Activated naive CD4-positive, alpha-beta T cell treated with anti-CD3 and anti-CD28 coated beads for 36 hours (primary cell): ENCODE measurements at regions not wholly inside any gene's neighbourhood (a gene's known extent, or its start where the extent isn't known, plus 50 kb on each side); places are given as distances from the start of the nearest gene placed in this dataset.
A peak's percentile ranks its signal among the peaks of the same experiment; 100 is the strongest.

Source experiments
- CTCF ChIA-PET: fragments of 350-600 bp; sonication (Branson Sonifier 250); formaldehyde crosslinking; loops from one replicate; lab custom pipeline; 2021; ENCODE audit warnings: antibody characterized with exemption; lab: Charles Lee
- DNase-seq: peaks from one replicate; pipeline ENCODE4 v3.0.0-alpha.2; 2020
- H3K27ac Mint-ChIP-seq: one replicate; pipeline ENCODE4 v1.8.0; 2021; ENCODE audit warnings: mild to moderate bottlenecking, mixed read lengths
- H3K27me3 Mint-ChIP-seq: one replicate; pipeline ENCODE4 v1.8.0; 2021; ENCODE audit warnings: low read depth, mixed read lengths
- H3K36me3 Mint-ChIP-seq: one replicate; pipeline ENCODE4 v1.8.0; 2021; ENCODE audit warnings: low read depth, mixed read lengths
- H3K4me1 Mint-ChIP-seq: one replicate; pipeline ENCODE4 v1.8.0; 2021; ENCODE audit warnings: low read depth, mixed read lengths
- H3K4me3 Mint-ChIP-seq: one replicate; pipeline ENCODE4 v1.8.0; 2021; ENCODE audit warnings: mild to moderate bottlenecking, moderate library complexity, mixed read lengths
- H3K9me3 Mint-ChIP-seq: one replicate; pipeline ENCODE4 v1.8.0; 2021; ENCODE audit warnings: mixed read lengths
- intact Hi-C: fragments of 100-400 bp; cut with micrococcal nuclease; formaldehyde crosslinking; loops from one replicate; pipeline ENCODE4 v1.15.1; 2023

DNA sequence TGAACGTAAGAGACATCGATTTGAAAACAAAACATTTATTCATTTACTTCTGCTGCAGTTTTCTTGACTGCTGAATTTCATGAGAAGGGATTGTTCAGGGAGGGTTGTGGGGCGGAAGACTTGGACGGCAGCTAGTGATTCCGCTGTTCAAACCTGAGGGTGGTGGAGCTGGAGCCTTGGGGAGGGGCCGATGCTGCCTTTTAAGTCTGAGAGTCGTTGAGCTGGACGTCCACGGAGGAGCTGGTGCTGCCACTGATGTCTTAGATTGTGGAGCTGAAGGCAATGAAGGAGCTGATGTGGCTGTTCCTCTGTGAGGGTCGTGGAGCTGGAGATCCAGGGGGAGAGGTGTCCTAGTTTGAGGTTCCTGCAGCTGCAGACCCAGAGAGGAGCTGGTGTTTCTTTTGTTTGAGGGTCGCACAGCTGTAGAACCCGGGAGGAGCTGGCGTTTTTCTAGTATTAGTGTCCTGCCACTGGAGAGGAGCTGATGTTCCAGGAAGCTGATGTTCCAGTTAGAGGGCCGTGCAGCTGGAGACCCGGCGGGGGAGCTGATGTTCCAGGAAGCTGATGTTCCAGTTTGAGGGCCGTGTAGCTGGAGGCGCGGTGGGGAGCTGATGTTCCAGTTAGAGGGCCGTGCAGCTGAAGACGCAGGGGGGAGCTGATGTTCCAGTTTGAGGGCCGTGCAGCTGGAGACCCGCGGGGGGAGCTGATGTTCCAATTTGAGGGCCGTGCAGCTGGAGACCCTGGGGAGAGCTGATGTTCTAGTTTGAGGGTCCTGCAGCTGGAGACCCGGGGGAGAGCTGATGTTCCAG lies 150.9 kb downstream of the RTP5 start:
- Mint-ChIP-seq H3K9me3 (peaks cover 19% of the 10 kb centered on the region), H3K4me1 (no peaks in the 10 kb centered on the region), H3K27me3 (no peaks in the 10 kb centered on the region), H3K4me3 (no peak overlapping the region), H3K36me3 (peaks cover 18% of the 10 kb centered on the region), H3K27ac (no peak overlapping the region)
- intact Hi-C loops = no loop called here
- CTCF ChIA-PET = interaction anchor here (0.6 kb wide), 1 partner anchor 70 kb away, joined by 3 read pairs; no protein-coding TSS in a partner anchor
- DNase-seq = no peak

DNA sequence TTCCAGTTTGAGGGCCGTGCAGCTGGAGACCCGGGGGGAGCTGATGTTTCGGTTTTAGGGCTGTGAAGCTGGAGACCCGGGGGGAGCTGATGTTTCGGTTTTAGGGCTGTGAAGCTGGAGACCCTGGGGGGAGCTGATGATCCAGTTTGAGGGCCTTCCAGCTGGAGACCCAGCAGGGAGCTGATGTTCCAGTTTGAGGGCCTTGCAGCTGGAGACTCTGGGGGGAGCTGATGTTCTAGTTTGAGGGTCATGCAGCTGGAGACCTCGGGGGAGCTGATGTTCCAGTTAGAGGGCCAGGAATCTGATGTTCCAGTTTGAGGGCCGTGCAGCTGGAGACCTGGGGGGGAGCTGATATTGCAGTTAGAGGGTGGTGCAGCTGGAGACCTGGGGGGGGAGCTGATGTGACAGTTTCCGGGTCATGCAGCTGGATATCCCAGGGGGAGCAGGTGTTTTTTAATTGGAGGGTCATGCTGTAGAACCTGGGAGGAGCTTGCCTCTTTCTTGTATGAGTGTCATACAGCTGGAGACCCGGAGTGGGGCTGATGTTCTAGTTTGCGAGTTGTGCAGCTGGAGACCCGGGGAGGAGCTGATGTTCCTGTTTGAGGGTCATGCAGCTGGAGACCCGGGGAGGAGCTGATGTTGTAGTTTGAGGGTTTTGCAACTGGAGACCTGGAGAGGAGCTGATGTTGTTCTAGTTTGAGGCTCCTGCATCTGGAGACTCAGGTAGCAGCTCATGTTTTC lies 153.2 kb downstream of the RTP5 start:
- Mint-ChIP-seq H3K27ac (no peak overlapping the region), H3K27me3 (no peaks in the 10 kb centered on the region)

GRCh38 chr2:242024751-242025355 lies 155.3 kb downstream of the RTP5 start:
- intact Hi-C loops = no loop called here
- peaks cover 44% of the 10 kb centered on the region for H3K36me3 Mint-ChIP-seq
- H3K27me3 Mint-ChIP-seq = no peaks in the 10 kb centered on the region
- peak; percentile 0 for DNase-seq
- H3K4me1 Mint-ChIP-seq = peaks cover 10% of the 10 kb centered on the region
- H3K4me3 Mint-ChIP-seq = no peak overlapping the region
- peaks cover 14% of the 10 kb centered on the region for H3K9me3 Mint-ChIP-seq
- CTCF ChIA-PET = interaction anchor here (0.7 kb wide), 1 partner anchor 127 kb away, joined by 3 read pairs; no protein-coding TSS in a partner anchor
- H3K27ac Mint-ChIP-seq = no peak overlapping the region

More for the DNA sequence above, 153.2 kb downstream of the RTP5 start:
- intact Hi-C loops = no loop called here
- H3K9me3 Mint-ChIP-seq = peaks cover 19% of the 10 kb centered on the region
- no peak overlapping the region for H3K4me3 Mint-ChIP-seq
- no peaks in the 10 kb centered on the region for H3K4me1 Mint-ChIP-seq
- H3K36me3 Mint-ChIP-seq = peaks cover 31% of the 10 kb centered on the region
- CTCF ChIA-PET = interaction anchor here (1.0 to 1.6 kb wide), 2 partner anchors 8 to 11 kb away, joined by 3 read pairs; no protein-coding TSS in a partner anchor
- DNase-seq = no peak

DNA sequence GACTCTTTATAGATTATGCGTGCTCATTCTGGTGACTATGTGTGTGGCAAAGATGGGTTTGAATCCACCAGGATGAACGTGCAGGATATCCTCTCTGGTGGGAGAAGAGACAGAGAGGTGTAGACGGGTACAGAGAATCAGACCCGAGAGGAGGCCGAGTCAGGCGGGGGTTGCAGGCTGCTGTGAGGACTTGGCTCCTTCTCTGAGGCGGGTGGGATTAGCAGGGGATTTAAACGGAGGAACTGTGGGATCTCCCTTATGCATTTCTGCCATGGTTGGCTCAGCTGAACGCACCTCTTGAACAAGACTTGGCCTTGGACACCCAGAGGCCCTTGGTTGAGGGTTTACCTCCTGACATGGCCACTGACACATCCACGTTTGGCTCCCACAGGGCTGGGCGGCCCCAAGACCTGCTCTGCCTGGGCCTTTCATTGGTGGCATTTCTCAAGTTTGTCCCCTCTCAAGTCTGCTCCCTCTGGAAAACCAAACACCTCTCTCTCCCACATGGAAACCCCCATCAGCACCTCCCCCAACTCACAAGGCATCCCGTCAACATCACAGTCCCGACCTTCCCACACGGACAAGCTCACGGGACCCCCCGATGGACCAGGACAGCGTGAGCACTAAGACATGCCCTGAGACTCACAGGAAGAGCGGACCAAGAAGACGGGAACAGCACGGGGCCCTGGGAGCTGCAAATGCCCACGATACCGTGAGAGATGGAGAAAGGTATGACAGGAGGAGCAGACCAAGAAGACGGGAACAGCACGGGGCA lies 158.3 kb downstream of the RTP5 start:
- CTCF ChIA-PET = interaction anchor here (0.6 kb wide), 1 partner anchor 849 kb away, joined by 3 read pairs; no protein-coding TSS in a partner anchor
- intact Hi-C loops = no loop called here
- peaks cover 6% of the 10 kb centered on the region for H3K9me3 Mint-ChIP-seq

DNA sequence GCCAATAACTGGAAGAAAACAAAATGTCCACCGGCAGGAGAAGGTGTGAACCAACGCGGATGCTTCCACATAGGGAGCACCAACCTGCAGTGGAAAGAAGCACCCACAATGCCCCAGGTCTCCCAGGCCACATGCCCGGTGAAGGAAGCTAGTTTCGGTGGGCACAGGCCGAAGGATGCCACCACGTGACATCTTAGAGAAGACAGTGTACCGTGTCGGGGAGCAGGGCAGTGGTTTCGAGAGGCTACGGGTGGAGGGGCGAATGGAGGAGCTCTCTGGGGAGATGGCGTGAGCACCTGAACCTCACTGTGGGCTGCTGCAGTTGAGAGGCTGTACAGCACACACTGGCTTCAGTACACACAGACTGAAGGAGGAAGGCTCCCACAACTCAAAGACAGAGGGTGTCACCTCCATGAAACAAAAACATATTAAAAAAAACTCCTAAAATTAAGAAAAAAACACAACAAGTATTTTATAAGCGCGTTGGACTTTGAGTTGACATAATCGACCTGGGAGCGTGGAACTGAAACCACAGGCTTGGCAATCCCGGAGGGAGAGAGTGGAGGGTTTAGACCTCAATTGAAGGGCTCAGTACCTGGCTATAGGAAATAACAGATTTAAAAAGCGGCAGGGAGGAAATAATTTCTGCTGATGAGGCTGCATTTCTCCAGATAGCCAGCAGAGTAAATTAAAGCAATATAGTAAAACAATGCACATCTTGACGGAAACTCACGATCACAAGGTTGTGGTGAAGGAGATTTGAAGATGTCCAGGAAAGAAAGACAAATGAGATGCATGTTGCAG lies 160.1 kb downstream of the RTP5 start:
- Mint-ChIP-seq H3K27ac (no peak overlapping the region), H3K36me3 (peaks cover 33% of the 10 kb centered on the region), H3K27me3 (no peaks in the 10 kb centered on the region), H3K4me3 (no peak overlapping the region), H3K9me3 (peaks cover 6% of the 10 kb centered on the region), H3K4me1 (peaks cover 36% of the 10 kb centered on the region)
- intact Hi-C loops = loop anchor here (5.0 kb wide), 1 partner anchor 58 kb away; no protein-coding TSS in a partner anchor
- CTCF ChIA-PET = no interaction called here
- DNase-seq = peak; percentile 3

More for the DNA sequence above, 158.3 kb downstream of the RTP5 start:
- peaks cover 36% of the 10 kb centered on the region for H3K4me1 Mint-ChIP-seq
- H3K27me3 Mint-ChIP-seq = no peaks in the 10 kb centered on the region
- DNase-seq = peak; percentile 3
- H3K4me3 Mint-ChIP-seq = no peak overlapping the region
- H3K27ac Mint-ChIP-seq = no peak overlapping the region
- peaks cover 42% of the 10 kb centered on the region for H3K36me3 Mint-ChIP-seq

GRCh38 chr2:242030226-242030575 lies 160.7 kb downstream of the RTP5 start:
- intact Hi-C loops = loop anchor here (5.0 kb wide), 1 partner anchor 57 kb away; no protein-coding TSS in a partner anchor

GRCh38 chr2:242030858-242031257 lies 161.3 kb downstream of the RTP5 start:
- Mint-ChIP-seq H3K4me3 (peak overlapping the region; percentile 69), H3K27me3 (no peaks in the 10 kb centered on the region), H3K36me3 (peaks cover 26% of the 10 kb centered on the region), H3K4me1 (peaks cover 36% of the 10 kb centered on the region), H3K9me3 (peaks cover 6% of the 10 kb centered on the region), H3K27ac (no peak overlapping the region)
- peak; percentile 3 for DNase-seq
- intact Hi-C loops = loop anchor here (1.0 to 5.0 kb wide), 2 partner anchors 56 to 65 kb away; no protein-coding TSS in a partner anchor
- CTCF ChIA-PET = interaction anchor here (0.9 kb wide), 1 partner anchor 8 kb away, joined by 3 read pairs; no protein-coding TSS in a partner anchor

More at GRCh38 chr2:242030226-242030575, 160.7 kb downstream of the RTP5 start:
- Mint-ChIP-seq H3K9me3 (peaks cover 6% of the 10 kb centered on the region), H3K27me3 (no peaks in the 10 kb centered on the region), H3K4me3 (no peak overlapping the region), H3K4me1 (peaks cover 36% of the 10 kb centered on the region), H3K36me3 (peaks cover 28% of the 10 kb centered on the region), H3K27ac (no peak overlapping the region)
- CTCF ChIA-PET = interaction anchor here (0.9 kb wide), 1 partner anchor 7 kb away, joined by 3 read pairs; no protein-coding TSS in a partner anchor
- DNase-seq = no peak

DNA sequence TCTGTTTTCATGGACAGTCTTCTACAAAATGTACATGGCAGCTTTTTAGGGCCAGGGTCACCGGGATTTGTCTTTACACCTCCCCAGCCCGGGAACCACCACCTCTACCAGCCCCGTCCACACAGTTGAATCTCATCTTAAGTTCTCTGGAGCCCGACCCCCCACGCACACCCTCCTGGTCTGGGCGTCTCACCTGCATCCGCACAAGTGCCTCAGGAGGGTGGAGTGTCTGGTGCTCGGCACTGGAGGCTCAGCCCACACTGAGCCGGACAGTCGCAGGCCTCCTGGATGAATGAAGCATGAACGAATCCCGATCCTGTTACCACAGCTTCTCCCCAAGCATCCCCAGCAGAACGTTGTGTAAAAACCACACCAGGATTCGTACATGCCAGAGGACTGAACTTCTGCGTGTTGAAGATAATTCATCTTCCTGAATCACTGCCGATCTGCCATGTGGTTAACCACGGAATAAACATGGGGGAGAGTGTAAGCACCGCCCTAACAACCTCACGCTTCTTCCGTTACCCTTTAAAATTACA lies 162.0 kb downstream of the RTP5 start:
- intact Hi-C loops = loop anchor here (1.0 to 5.0 kb wide), 2 partner anchors 56 to 65 kb away; no protein-coding TSS in a partner anchor
- H3K27ac Mint-ChIP-seq = peak overlapping the region; percentile 11
- peaks cover 6% of the 10 kb centered on the region for H3K9me3 Mint-ChIP-seq
- H3K27me3 Mint-ChIP-seq = no peaks in the 10 kb centered on the region
- peak overlapping the region; percentile 69 for H3K4me3 Mint-ChIP-seq
- peaks cover 21% of the 10 kb centered on the region for H3K36me3 Mint-ChIP-seq
- H3K4me1 Mint-ChIP-seq = peaks cover 36% of the 10 kb centered on the region
- DNase-seq = peak; percentile 76
- CTCF ChIA-PET = no interaction called here

- Mint-ChIP-seq H3K4me3 (no peak overlapping the region), H3K27me3 (no peaks in the 10 kb centered on the region), H3K9me3 (peaks cover 6% of the 10 kb centered on the region), H3K4me1 (peaks cover 36% of the 10 kb centered on the region), H3K27ac (no peak overlapping the region), H3K36me3 (peaks cover 12% of the 10 kb centered on the region)
- intact Hi-C loops = loop anchor here (5.0 kb wide), 1 partner anchor 54 kb away; no protein-coding TSS in a partner anchor
- peak; percentile 3 for DNase-seq
- CTCF ChIA-PET = no interaction called here
Observed at GRCh38 chr2:242032780-242033656, 163.5 kb downstream of the RTP5 start.

GRCh38 chr2:242034138-242034537 lies 164.6 kb downstream of the RTP5 start:
- H3K9me3 Mint-ChIP-seq = no peaks in the 10 kb centered on the region
- no peak for DNase-seq
- peaks cover 7% of the 10 kb centered on the region for H3K36me3 Mint-ChIP-seq
- no peak overlapping the region for H3K27ac Mint-ChIP-seq
- CTCF ChIA-PET = no interaction called here
- peaks cover 36% of the 10 kb centered on the region for H3K4me1 Mint-ChIP-seq
- intact Hi-C loops = loop anchor here (5.0 kb wide), 1 partner anchor 53 kb away; no protein-coding TSS in a partner anchor
- H3K27me3 Mint-ChIP-seq = no peaks in the 10 kb centered on the region
- no peak overlapping the region for H3K4me3 Mint-ChIP-seq
